Hepatocyte (in vitro differentiated cells): ENCODE measurements at regions not wholly inside any gene's neighbourhood (a gene's known extent, or its start where the extent isn't known, plus 50 kb on each side); places are given as distances from the start of the nearest gene placed in this dataset.

ENCODE experiments used
- DNase-seq: peaks from one replicate; pipeline ENCODE4 v3.0.0-alpha.2; 2016; ENCODE audit warnings: low spot score
- H2AFZ ChIP-seq: fragments of 200-600 bp; sonication (generic); 2 replicates; pipeline ENCODE4 v1.6.0; 2016; ENCODE audit warnings: antibody characterized with exemption, mild to moderate bottlenecking
- H3K27ac ChIP-seq: fragments of 200-600 bp; sonication (generic); 2 replicates; pipeline ENCODE4 v1.5.1; 2016; ENCODE audit warnings: mild to moderate bottlenecking
- H3K27me3 ChIP-seq: fragments of 200-600 bp; sonication (generic); 2 replicates; pipeline ENCODE4 v1.6.1; 2016
- H3K36me3 ChIP-seq: fragments of 200-600 bp; sonication (generic); replicated peaks from 2 replicates; pipeline ENCODE4 v1.5.1; 2016; ENCODE audit warnings: low read depth; ENCODE audit not compliant: insufficient read depth
- H3K4me1 ChIP-seq: fragments of 200-600 bp; sonication (generic); 2 replicates; pipeline ENCODE4 v1.5.1; 2016; ENCODE audit warnings: mild to moderate bottlenecking, moderate library complexity; ENCODE audit not compliant: insufficient read depth
- H3K4me2 ChIP-seq: fragments of 200-600 bp; sonication (generic); 2 replicates; pipeline ENCODE4 v1.6.0; 2016
- H3K4me3 ChIP-seq: fragments of 200-600 bp; sonication (generic); 2 replicates; pipeline ENCODE4 v1.5.1; 2016; ENCODE audit warnings: mild to moderate bottlenecking
- H3K79me2 ChIP-seq: fragments of 200-600 bp; sonication (generic); 2 replicates; pipeline ENCODE4 v1.6.0; 2017; ENCODE audit warnings: mild to moderate bottlenecking
- H3K9me2 ChIP-seq: fragments of 200-600 bp; sonication (generic); replicated peaks from 2 replicates; pipeline ENCODE4 v1.6.0; 2017; ENCODE audit warnings: mild to moderate bottlenecking; ENCODE audit not compliant: insufficient read depth
- H3K9me3 ChIP-seq: fragments of 200-600 bp; sonication (generic); 2 replicates; pipeline ENCODE4 v1.5.1; 2016; ENCODE audit warnings: low read depth, mild to moderate bottlenecking
- H4K20me1 ChIP-seq: fragments of 200-600 bp; sonication (generic); 2 replicates; pipeline ENCODE4 v1.6.0; 2016; ENCODE audit warnings: mild to moderate bottlenecking; ENCODE audit not compliant: insufficient read depth, poor library complexity, severe bottlenecking
- EZH2 ChIP-seq: fragments of 200-600 bp; sonication (generic); IDR thresholded peaks from 2 replicates; pipeline ENCODE4 v1.6.1; 2016; ENCODE audit warnings: antibody characterized with exemption, mild to moderate bottlenecking, borderline replicate concordance
- EZH2phosphoT487 ChIP-seq: fragments of 200-600 bp; sonication (generic); IDR thresholded peaks from one replicate; pipeline ENCODE4 v1.6.1; 2018; ENCODE audit warnings: antibody characterized with exemption, mild to moderate bottlenecking, low read depth, moderate library complexity; ENCODE audit not compliant: unreplicated experiment, severe bottlenecking
- WGBS: methylation state at CpG from one replicate; pipeline ENCODE4 v1.1.6; 2016; ENCODE audit warnings: low lambda C conversion rate; ENCODE audit errors: missing lambda C conversion rate; 5-methylcytosine and 5-hydroxymethylcytosine counted together
- TF ChIP-seq, protein P1 (sequence below): fragments of 200-600 bp; sonication (generic); IDR thresholded peaks from 2 replicates; pipeline ENCODE4 v1.5.1; 2016; ENCODE audit warnings: antibody characterized with exemption, mild to moderate bottlenecking; ENCODE audit not compliant: poor library complexity

GRCh38 chrX:63993936-63994335, 208.9 kb upstream of the ARHGEF9 start:
- H3K27me3 ChIP-seq: no peaks in the 10 kb centered on the region
- no peak overlapping the region for H2AFZ ChIP-seq
- 66% methylated on average over 4 of the region's 4 CpGs for WGBS
- H4K20me1 ChIP-seq: no peaks in the 10 kb centered on the region
- no peak overlapping the region for H3K4me2 ChIP-seq
- TF ChIP-seq EZH2phosphoT487 (no peak), EZH2 (no peak)
- TF ChIP-seq, protein P1, sequence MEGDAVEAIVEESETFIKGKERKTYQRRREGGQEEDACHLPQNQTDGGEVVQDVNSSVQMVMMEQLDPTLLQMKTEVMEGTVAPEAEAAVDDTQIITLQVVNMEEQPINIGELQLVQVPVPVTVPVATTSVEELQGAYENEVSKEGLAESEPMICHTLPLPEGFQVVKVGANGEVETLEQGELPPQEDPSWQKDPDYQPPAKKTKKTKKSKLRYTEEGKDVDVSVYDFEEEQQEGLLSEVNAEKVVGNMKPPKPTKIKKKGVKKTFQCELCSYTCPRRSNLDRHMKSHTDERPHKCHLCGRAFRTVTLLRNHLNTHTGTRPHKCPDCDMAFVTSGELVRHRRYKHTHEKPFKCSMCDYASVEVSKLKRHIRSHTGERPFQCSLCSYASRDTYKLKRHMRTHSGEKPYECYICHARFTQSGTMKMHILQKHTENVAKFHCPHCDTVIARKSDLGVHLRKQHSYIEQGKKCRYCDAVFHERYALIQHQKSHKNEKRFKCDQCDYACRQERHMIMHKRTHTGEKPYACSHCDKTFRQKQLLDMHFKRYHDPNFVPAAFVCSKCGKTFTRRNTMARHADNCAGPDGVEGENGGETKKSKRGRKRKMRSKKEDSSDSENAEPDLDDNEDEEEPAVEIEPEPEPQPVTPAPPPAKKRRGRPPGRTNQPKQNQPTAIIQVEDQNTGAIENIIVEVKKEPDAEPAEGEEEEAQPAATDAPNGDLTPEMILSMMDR: no peak
- DNase-seq: no peak
- H3K4me3 ChIP-seq: no peak overlapping the region
- no peaks in the 10 kb centered on the region for H3K4me1 ChIP-seq
- H3K36me3 ChIP-seq: no peaks in the 10 kb centered on the region
- H3K9me2 ChIP-seq: no peaks in the 10 kb centered on the region
- H3K27ac ChIP-seq: no peak overlapping the region
- H3K79me2 ChIP-seq: no peaks in the 10 kb centered on the region
- H3K9me3 ChIP-seq: no peaks in the 10 kb centered on the region

DNA sequence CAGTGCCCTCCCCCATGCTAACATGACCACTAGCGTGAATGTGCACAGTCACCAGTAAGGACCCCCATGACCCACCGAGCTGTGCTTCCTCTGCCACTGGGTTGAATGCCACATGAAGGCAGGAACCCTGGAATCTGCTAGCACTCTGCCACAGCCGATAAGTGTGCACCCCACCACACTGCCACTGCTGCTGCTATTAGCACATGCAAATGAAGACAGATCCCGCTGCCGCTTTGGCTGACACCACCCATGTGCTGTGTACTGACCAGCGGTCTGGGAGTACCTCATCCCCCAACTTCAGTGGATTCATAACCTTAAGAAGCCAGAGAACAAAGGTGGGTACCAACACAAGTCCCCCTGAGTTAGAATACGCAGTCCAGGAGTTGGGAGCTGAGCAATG, 200.9 kb upstream of the ARHGEF9 start:
- Histone ChIP-seq H3K36me3 (no peaks in the 10 kb centered on the region), H2AFZ (no peak overlapping the region), H3K27ac (no peak overlapping the region), H3K27me3 (no peaks in the 10 kb centered on the region), H3K9me2 (no peaks in the 10 kb centered on the region), H3K4me3 (no peak overlapping the region), H3K4me1 (no peaks in the 10 kb centered on the region), H4K20me1 (no peaks in the 10 kb centered on the region), H3K4me2 (no peak overlapping the region), H3K79me2 (no peaks in the 10 kb centered on the region), H3K9me3 (no peaks in the 10 kb centered on the region)
- TF ChIP-seq EZH2phosphoT487 (no peak), EZH2 (no peak)
- TF ChIP-seq, protein P1: no peak
- DNase-seq: no peak
- WGBS: 80% methylated on average over 7 of the region's 7 CpGs

GRCh38 chrX:63979480-63979879, 194.5 kb upstream of the ARHGEF9 start:
- DNase-seq: no peak
- WGBS: 96% methylated on average over 1 of the region's 1 CpG
- H3K36me3 ChIP-seq: no peaks in the 10 kb centered on the region
- H3K9me2 ChIP-seq: no peaks in the 10 kb centered on the region
- no peaks in the 10 kb centered on the region for H3K27me3 ChIP-seq
- no peak overlapping the region for H3K4me2 ChIP-seq
- H3K9me3 ChIP-seq: no peaks in the 10 kb centered on the region
- no peak overlapping the region for H3K4me3 ChIP-seq
- no peaks in the 10 kb centered on the region for H4K20me1 ChIP-seq
- no peaks in the 10 kb centered on the region for H3K4me1 ChIP-seq
- no peaks in the 10 kb centered on the region for H3K79me2 ChIP-seq
- no peak overlapping the region for H3K27ac ChIP-seq
- TF ChIP-seq EZH2phosphoT487 (no peak), EZH2 (no peak)
- TF ChIP-seq, protein P1: no peak
- H2AFZ ChIP-seq: no peak overlapping the region

- no peaks in the 10 kb centered on the region for H3K36me3 ChIP-seq
- H4K20me1 ChIP-seq: no peaks in the 10 kb centered on the region
- H3K4me1 ChIP-seq: no peaks in the 10 kb centered on the region
- H3K79me2 ChIP-seq: no peaks in the 10 kb centered on the region
- no peaks in the 10 kb centered on the region for H3K9me2 ChIP-seq
- TF ChIP-seq EZH2: no peak
- H3K27me3 ChIP-seq: no peaks in the 10 kb centered on the region
- no peak overlapping the region for H3K4me3 ChIP-seq
- no peak overlapping the region for H2AFZ ChIP-seq
- H3K27ac ChIP-seq: no peak overlapping the region
- no peak overlapping the region for H3K4me2 ChIP-seq
- no peak for DNase-seq
- WGBS: 34% methylated on average over 1 of the region's 1 CpG
- H3K9me3 ChIP-seq: no peaks in the 10 kb centered on the region
Measured at GRCh38 chrX:63967551-63967950, 182.5 kb upstream of the ARHGEF9 start.
